Activated CD4-positive, CD25-positive, alpha-beta regulatory T cell treated with anti-CD3 and anti-CD28 coated beads, Interleukin-2, amount 50 U/mL, for 24 hours (primary cell): ENCODE measurements at regions not wholly inside any gene's neighbourhood (a gene's known extent, or its start where the extent isn't known, plus 50 kb on each side); places are given as distances from the start of the nearest gene placed in this dataset.
A peak's percentile ranks its signal among the peaks of the same experiment; 100 is the strongest.
"Not testable (repeated sequence)": the region's sequence is repeated elsewhere in the genome, so short reads cannot be mapped to it uniquely, and the experiment has no call there.

Experiments used
- ATAC-seq, 2 donors: fragments of 150-1000 bp; cut with Tn5 transposase; one replicate each; pipeline ENCODE4 v1.10.0; 2021; ENCODE audit warnings: mild to moderate bottlenecking in 1 of 2, moderate library complexity in 1 of 2

- peak; percentile 37 to 43 for ATAC-seq
Observed at GRCh38 chr2:215793747-215794595, 219.4 kb downstream of the MREG start.

GRCh38 chr2:215791481-215791937 is 221.8 kb downstream of the MREG start:
- no peak for ATAC-seq

- no peak for ATAC-seq
Observed at GRCh38 chr2:215790523-215791421, 222.6 kb downstream of the MREG start.

- ATAC-seq, result no peak
Observed at GRCh38 chr2:215787565-215788178, 225.7 kb downstream of the MREG start.

GRCh38 chr2:215787025-215787424 is 226.3 kb downstream of the MREG start:
- no peak for ATAC-seq

GRCh38 chr2:215784371-215784783 is 229.0 kb downstream of the MREG start:
- no peak for ATAC-seq

GRCh38 chr2:215783640-215784039 is 229.7 kb downstream of the MREG start:
- ATAC-seq, result not testable (repeated sequence)

- ATAC-seq, result no peak
Observed at GRCh38 chr2:215782965-215783364, 230.4 kb downstream of the MREG start.

- no peak for ATAC-seq
Observed at GRCh38 chr2:215782295-215782694, 231.1 kb downstream of the MREG start.

GRCh38 chr2:215780907-215781685 is 232.3 kb downstream of the MREG start:
- no peak for ATAC-seq

GRCh38 chr2:215780313-215780712 is 233.0 kb downstream of the MREG start:
- ATAC-seq, result no peak

GRCh38 chr2:215779912-215780311 is 233.4 kb downstream of the MREG start:
- ATAC-seq, result no peak

GRCh38 chr2:215777465-215778044 is 235.8 kb downstream of the MREG start:
- no peak for ATAC-seq

GRCh38 chr2:215775106-215775505 is 238.2 kb downstream of the MREG start:
- ATAC-seq, result no peak

GRCh38 chr2:215773728-215774127 is 239.6 kb downstream of the MREG start:
- ATAC-seq, result no peak

GRCh38 chr2:215772634-215773563 is 240.5 kb downstream of the MREG start:
- ATAC-seq, result no peak

- no peak for ATAC-seq
Observed at GRCh38 chr2:215772003-215772402, 241.3 kb downstream of the MREG start.

- no peak for ATAC-seq
Observed at GRCh38 chr2:215771241-215771640, 242.1 kb downstream of the MREG start.

- no peak for ATAC-seq
Observed at GRCh38 chr2:215770668-215771067, 242.7 kb downstream of the MREG start.

- ATAC-seq, result no peak
Observed at GRCh38 chr2:215769246-215769645, 244.1 kb downstream of the MREG start.

- no peak for ATAC-seq
Observed at GRCh38 chr2:215767625-215768024, 245.7 kb downstream of the MREG start.
